K562 (cell line): ENCODE measurements at regions not wholly inside any gene's neighbourhood (a gene's known extent, or its start where the extent isn't known, plus 50 kb on each side); places are given as distances from the start of the nearest gene placed in this dataset.

Experiments
- AFF1 ChIP-seq, 2 experiments: fragments of 450-650 bp; IDR thresholded peaks; 2 replicates each; pipeline ENCODE4 v1.6.1; 2018; ENCODE audit warnings: mild to moderate bottlenecking in 2 of 2, low read depth in 1 of 2; ENCODE audit not compliant: partially characterized antibody in 2 of 2
- ARID2 ChIP-seq: fragments of 450-650 bp; IDR thresholded peaks from 2 replicates; pipeline ENCODE4 v1.6.1; 2017; ENCODE audit warnings: antibody characterized with exemption, mild to moderate bottlenecking
- EP400 ChIP-seq: fragments of 450-650 bp; IDR thresholded peaks from 2 replicates; pipeline ENCODE4 v1.6.1; 2017; ENCODE audit warnings: antibody characterized with exemption, mild to moderate bottlenecking, moderate library complexity
- ESRRA ChIP-seq: fragments of 450-650 bp; IDR thresholded peaks from 2 replicates; pipeline ENCODE4 v1.6.1; 2014; ENCODE audit warnings: low read depth, mild to moderate bottlenecking, moderate library complexity, borderline replicate concordance
- ETS2 ChIP-seq: IDR thresholded peaks from 2 replicates; pipeline ENCODE4 v1.6.1; 2016; ENCODE audit warnings: borderline replicate concordance, missing genetic modification characterization, mild to moderate bottlenecking, moderate library complexity, missing compliant biosample characterization; ENCODE audit not compliant: poor library complexity, severe bottlenecking
- HMG20A ChIP-seq: fragments of 450-650 bp; formaldehyde crosslinking; conservative IDR thresholded peaks from 2 replicates; pipeline ENCODE4 v1.4.0; 2020; ENCODE audit warnings: mild to moderate bottlenecking, mixed read lengths
- JUND ChIP-seq, 2 experiments: IDR thresholded peaks; 2 replicates in 1 of 2; 3 replicates in 1 of 2; pipeline ENCODE4 v1.6.1; 2011; ENCODE audit warnings: borderline replicate concordance in 2 of 2, low read depth in 2 of 2, low read length in 2 of 2, improper control_type of control experiment in 1 of 2, missing biosample characterization in 1 of 2, missing genetic modification characterization in 1 of 2, missing genetic modification reagents in 1 of 2
- KAT2B ChIP-seq: IDR thresholded peaks from one replicate; pipeline ENCODE4 v1.6.1; 2012; ENCODE audit warnings: low read depth, mild to moderate bottlenecking, control low read depth, inconsistent platforms, low read length, moderate library complexity
- MTA3 ChIP-seq: fragments of 450-650 bp; formaldehyde crosslinking; IDR thresholded peaks from 2 replicates; pipeline ENCODE4 v1.6.1; 2017; ENCODE audit warnings: mild to moderate bottlenecking, borderline replicate concordance
- PBX2 ChIP-seq, 2 experiments: IDR thresholded peaks in 1 of 2; conservative IDR thresholded peaks in 1 of 2; 2 replicates each; pipeline ENCODE4 v1.6.1; 2016; ENCODE audit warnings: low read depth in 2 of 2, mild to moderate bottlenecking in 1 of 2, missing compliant biosample characterization in 1 of 2, missing genetic modification characterization in 1 of 2, moderate library complexity in 1 of 2
- SMARCA5 ChIP-seq: fragments of 450-650 bp; IDR thresholded peaks from 2 replicates; pipeline ENCODE4 v1.6.1; 2016
- SP1 ChIP-seq: sonication (generic); formaldehyde crosslinking; IDR thresholded peaks from 2 replicates; pipeline ENCODE4 v1.8.1; 2022; ENCODE audit warnings: mild to moderate bottlenecking, missing genetic modification reagents
- SPI1 ChIP-seq: IDR thresholded peaks from 2 replicates; pipeline ENCODE4 v1.6.1; 2011; ENCODE audit warnings: low read depth, low read length, control low read depth, borderline replicate concordance
- TAF15 ChIP-seq: fragments of 200-400 bp; formaldehyde crosslinking; IDR thresholded peaks from 2 replicates; pipeline ENCODE4 v1.6.1; 2017; ENCODE audit warnings: mild to moderate bottlenecking, low read depth, low read length, moderate library complexity
- ZNF124 ChIP-seq: sonication (generic); formaldehyde crosslinking; IDR thresholded peaks from 2 replicates; pipeline ENCODE4 v1.8.1; 2022; ENCODE audit warnings: missing genetic modification reagents
- ZNF197 ChIP-seq: fragments of 200-800 bp; sonication (Bioruptor generic); IDR thresholded peaks from 2 replicates; pipeline ENCODE4 v1.6.1; 2016; ENCODE audit warnings: low read depth, missing genetic modification characterization, missing compliant biosample characterization
- ZNF217 ChIP-seq: sonication (generic); formaldehyde crosslinking; IDR thresholded peaks from 2 replicates; pipeline ENCODE4 v1.8.0; 2022; ENCODE audit warnings: mild to moderate bottlenecking, missing genetic modification reagents
- ZNF639 ChIP-seq, 2 experiments: fragments of 200-800 bp in 1 of 2; sonication (Bioruptor generic) in 1 of 2; sonication (generic) in 1 of 2; formaldehyde crosslinking in 1 of 2; IDR thresholded peaks in 1 of 2; conservative IDR thresholded peaks in 1 of 2; 2 replicates each; pipeline versions ENCODE4 v1.5.0 to v1.6.1; 2016 to 2020; ENCODE audit warnings: missing compliant biosample characterization in 1 of 2, missing genetic modification characterization in 1 of 2, missing genetic modification reagents in 1 of 2
- ZNF778 ChIP-seq: fragments of 450-650 bp; formaldehyde crosslinking; IDR thresholded peaks from 2 replicates; pipeline ENCODE4 v1.4.0; 2020; ENCODE audit warnings: mild to moderate bottlenecking, moderate library complexity

- peak in 1 of 2 experiments; percentile 70 for TF ChIP-seq AFF1 (IDR thresholded peaks at IDR 0.05; ENCODE audit: low read depth in 1 of 2, partially characterized antibody in 2 of 2)
- TF ChIP-seq ZNF197: no peak
- no peak for TF ChIP-seq ZNF778 (CRISPR knock-in tag)
- TF ChIP-seq HMG20A (CRISPR knock-in tag): no peak
- TF ChIP-seq ZNF639 (CRISPR knock-in tag; conservative IDR thresholded peaks at IDR 0.05 in 1 of 2, IDR thresholded peaks at IDR 0.05 in 1 of 2): no peak; a peak in 1 of 4 replicates
- no peak for TF ChIP-seq KAT2B
- no peak; the same call in none of the 2 replicates for TF ChIP-seq SMARCA5
- peak; percentile 77; the same call in 1 of the 2 replicates for TF ChIP-seq JUND (IDR thresholded peaks at IDR 0.05; ENCODE audit: borderline replicate concordance, low read depth, low read length)
- no peak; the same call in 2 of the 3 replicates for TF ChIP-seq JUND (tag; IDR thresholded peaks at IDR 0.05; ENCODE audit: borderline replicate concordance, low read depth, low read length)
- TF ChIP-seq ZNF124 (CRISPR knock-in tag): no peak
- TF ChIP-seq SPI1: peak; percentile 73; the same call in 1 of the 2 replicates
- no peak for TF ChIP-seq ARID2
- TF ChIP-seq ETS2: no peak
- peak; percentile 84; the same call in 1 of the 2 replicates for TF ChIP-seq MTA3
- TF ChIP-seq PBX2 (CRISPR knock-in tag; IDR thresholded peaks at IDR 0.05; ENCODE audit: low read depth): no peak
- TF ChIP-seq PBX2 (tag; conservative IDR thresholded peaks at IDR 0.05; ENCODE audit: low read depth): no peak
- no peak for TF ChIP-seq SP1
- TF ChIP-seq ZNF217 (CRISPR knock-in tag): no peak
- TF ChIP-seq EP400: peak; percentile 54
- TF ChIP-seq ESRRA: no peak
- no peak for TF ChIP-seq TAF15
Observed at GRCh38 chr6:50959081-50959641, 140.5 kb downstream of the TFAP2B start (continued).
